ENCODE measurements at regions not wholly inside any gene's neighbourhood (a gene's known extent, or its start where the extent isn't known, plus 50 kb on each side); places are given as distances from the start of the nearest gene placed in this dataset.

DNA sequence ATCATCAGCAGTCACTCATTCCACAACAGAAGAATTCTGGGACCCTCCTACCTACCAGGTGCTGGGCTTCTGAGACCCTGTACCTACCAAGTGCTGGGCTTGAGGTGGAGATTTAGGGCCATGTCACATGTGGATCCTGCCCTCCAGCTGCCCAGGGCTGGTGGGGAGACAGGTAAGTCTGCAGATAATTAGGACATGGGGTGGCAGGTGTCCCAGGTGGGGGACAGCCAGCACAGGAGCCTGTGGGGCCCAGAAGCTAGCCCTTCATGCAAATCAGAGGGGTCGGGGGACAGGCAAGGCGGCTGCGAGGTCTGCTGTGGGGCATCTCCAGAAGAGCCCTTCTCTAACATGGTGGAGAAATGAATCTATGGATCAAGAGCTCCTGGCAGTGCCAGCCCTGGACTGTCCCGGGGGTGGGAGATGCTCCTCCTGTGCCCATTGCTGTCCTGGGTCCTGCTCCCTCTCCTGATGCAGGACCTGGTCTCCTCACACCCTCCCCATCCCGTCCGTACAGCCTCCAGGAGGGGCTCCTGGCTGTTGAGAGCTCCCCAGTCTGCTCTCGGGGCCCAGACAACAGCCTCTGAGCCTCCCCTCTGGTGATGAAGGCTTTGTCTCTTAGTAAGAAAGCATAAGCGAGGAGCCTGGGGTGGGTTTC lies 106.3 kb upstream of the GLI2 start:
- TF ChIP-seq, protein P1, sequence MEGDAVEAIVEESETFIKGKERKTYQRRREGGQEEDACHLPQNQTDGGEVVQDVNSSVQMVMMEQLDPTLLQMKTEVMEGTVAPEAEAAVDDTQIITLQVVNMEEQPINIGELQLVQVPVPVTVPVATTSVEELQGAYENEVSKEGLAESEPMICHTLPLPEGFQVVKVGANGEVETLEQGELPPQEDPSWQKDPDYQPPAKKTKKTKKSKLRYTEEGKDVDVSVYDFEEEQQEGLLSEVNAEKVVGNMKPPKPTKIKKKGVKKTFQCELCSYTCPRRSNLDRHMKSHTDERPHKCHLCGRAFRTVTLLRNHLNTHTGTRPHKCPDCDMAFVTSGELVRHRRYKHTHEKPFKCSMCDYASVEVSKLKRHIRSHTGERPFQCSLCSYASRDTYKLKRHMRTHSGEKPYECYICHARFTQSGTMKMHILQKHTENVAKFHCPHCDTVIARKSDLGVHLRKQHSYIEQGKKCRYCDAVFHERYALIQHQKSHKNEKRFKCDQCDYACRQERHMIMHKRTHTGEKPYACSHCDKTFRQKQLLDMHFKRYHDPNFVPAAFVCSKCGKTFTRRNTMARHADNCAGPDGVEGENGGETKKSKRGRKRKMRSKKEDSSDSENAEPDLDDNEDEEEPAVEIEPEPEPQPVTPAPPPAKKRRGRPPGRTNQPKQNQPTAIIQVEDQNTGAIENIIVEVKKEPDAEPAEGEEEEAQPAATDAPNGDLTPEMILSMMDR (conservative IDR thresholded peaks at IDR 0.05; ENCODE audit: low read depth, low read length), result no peak
- no peak for TF ChIP-seq EZH2phosphoT487 (IDR thresholded peaks at IDR 0.05; ENCODE audit: borderline replicate concordance, low read length)

All from PC-3 (cell line).